Stomach smooth muscle (tissue), 2 donors: ENCODE measurements at regions not wholly inside any gene's neighbourhood (a gene's known extent, or its start where the extent isn't known, plus 50 kb on each side); places are given as distances from the start of the nearest gene placed in this dataset.

Experiments used
- H3K27ac ChIP-seq: one replicate; pipeline ENCODE4 v1.7.0; 2013; ENCODE audit warnings: mild to moderate bottlenecking, low read length, inconsistent platforms
- H3K27me3 ChIP-seq, 2 donors: one replicate each; pipeline ENCODE4 v1.7.0; 2013; ENCODE audit warnings: low read length in 2 of 2; ENCODE audit not compliant: insufficient read depth in 2 of 2, control insufficient read depth in 1 of 2
- H3K36me3 ChIP-seq, 2 donors: one replicate each; pipeline ENCODE4 v1.7.0; 2013; ENCODE audit warnings: low read length in 2 of 2; ENCODE audit not compliant: control insufficient read depth in 2 of 2, insufficient read depth in 2 of 2
- H3K4me1 ChIP-seq: one replicate; pipeline ENCODE4 v1.7.0; 2013; ENCODE audit warnings: low read length; ENCODE audit not compliant: control insufficient read depth, insufficient read depth
- H3K4me3 ChIP-seq, 2 donors: one replicate each; pipeline ENCODE4 v1.7.0; 2013; ENCODE audit warnings: low read length in 2 of 2
- H3K9ac ChIP-seq, 2 donors: one replicate each; pipeline ENCODE4 v1.7.0; 2013; ENCODE audit warnings: low read length in 2 of 2, mild to moderate bottlenecking in 1 of 2
- H3K9me3 ChIP-seq, 2 donors: one replicate each; pipeline ENCODE4 v1.7.0; 2013; ENCODE audit warnings: low read length in 2 of 2; ENCODE audit not compliant: control insufficient read depth in 2 of 2
- donor health status: healthy.
- donor health status: Pancreatic carcinoma.

DNA sequence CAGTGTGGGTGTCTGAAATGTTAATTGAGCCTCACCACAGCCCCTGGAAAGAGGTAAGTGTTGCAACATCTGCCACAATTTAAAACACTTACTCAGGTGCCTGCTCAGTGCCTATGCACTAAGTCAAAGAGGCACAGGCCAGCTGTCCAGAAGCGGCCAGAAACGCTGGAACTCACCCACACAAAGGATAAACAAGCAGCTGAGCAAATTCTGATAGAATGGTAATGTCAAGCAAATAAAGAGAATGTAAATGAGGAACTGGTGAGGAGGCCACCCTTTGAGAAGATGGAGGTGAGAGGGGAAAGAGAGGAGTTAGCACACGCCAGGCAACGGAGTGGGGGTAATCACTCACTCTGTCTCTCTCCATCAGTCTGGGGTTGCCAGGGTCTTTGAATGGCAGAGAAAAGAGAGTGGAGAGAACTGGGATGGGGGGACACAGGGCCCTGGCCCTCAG lies 67.7 kb upstream of the SERP2 start:
- Histone ChIP-seq H3K36me3 (no peaks in the 10 kb centered on the region), H3K27me3 (no peaks in the 10 kb centered on the region), H3K9ac (peak overlapping the region; percentile 15 to 69), H3K4me1 (peaks cover 78% of the 10 kb centered on the region), H3K9me3 (no peaks in the 10 kb centered on the region), H3K4me3 (peak overlapping the region in 1 of 2 donors; percentile 29), H3K27ac (peak overlapping the region; percentile 97)

DNA sequence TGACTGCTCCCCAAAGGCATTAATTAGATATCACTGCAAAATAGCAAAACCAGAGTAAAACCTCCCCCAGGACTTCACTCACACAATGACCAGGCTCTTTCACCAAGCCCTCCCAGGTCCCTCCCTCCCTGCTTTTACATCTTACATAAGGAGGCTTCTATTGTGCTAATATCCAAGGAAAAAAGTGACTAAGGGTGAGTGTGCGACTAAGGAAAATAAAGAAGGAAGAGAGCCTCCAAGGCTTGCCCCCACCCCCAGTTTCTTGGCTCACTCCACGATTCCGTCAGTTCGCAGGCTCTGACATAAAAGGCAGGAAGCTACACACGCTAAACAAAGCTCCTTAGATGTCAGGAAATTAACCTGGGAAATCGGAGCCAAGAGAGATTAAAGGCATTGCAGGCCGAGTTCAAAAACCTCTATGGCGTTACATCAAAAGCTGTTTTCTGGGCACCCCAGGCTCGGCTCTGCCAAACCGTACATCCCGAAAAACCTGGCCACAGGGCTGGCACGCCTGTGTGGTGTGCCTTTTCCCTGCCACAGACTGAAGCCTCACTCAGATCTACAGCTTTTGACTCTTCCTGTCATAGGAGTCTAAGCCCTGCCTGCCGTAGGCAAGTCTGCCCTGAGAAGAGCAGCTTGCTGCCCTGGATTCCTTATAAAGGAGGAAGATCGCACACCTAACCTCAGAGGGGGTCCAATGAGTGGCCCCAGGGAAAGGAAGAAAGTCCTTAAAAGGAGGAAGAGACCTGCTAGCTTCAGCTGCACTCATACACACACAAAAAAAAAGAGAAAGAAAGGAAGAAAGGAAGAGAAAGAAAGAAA lies 67.0 kb upstream of the SERP2 start:
- H3K4me3 ChIP-seq, result peak overlapping the region; percentile 16 to 52
- H3K27ac ChIP-seq, result peak overlapping the region; percentile 97
- H3K9me3 ChIP-seq, result no peaks in the 10 kb centered on the region
- peak overlapping the region; percentile 73 to 83 for H3K9ac ChIP-seq
- H3K27me3 ChIP-seq, result no peaks in the 10 kb centered on the region
- H3K4me1 ChIP-seq, result peaks cover 78% of the 10 kb centered on the region
- H3K36me3 ChIP-seq, result no peaks in the 10 kb centered on the region

DNA sequence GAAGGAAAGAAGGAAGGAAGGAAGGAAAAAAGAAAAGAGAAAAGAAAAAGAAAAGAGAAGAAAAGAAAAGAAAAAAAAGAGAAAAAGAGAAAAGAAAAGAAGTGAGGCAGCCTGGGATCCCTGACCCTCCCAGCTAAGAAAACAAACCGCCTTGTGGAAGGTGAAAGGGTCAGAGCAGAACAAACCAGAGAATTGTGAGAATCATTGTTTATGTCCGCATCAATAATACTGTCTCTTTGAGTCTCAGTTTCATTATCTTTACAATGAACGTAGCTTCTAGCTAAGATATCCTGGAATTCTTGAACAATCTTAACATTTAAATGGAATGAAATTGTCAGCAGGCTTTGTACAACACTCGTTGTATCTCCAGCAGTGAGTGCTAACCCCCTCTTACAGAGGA lies 66.4 kb upstream of the SERP2 start:
- no peak overlapping the region for H3K4me3 ChIP-seq
- H3K4me1 ChIP-seq, result peaks cover 71% of the 10 kb centered on the region
- peak overlapping the region; percentile 97 for H3K27ac ChIP-seq
- no peaks in the 10 kb centered on the region for H3K9me3 ChIP-seq
- peak overlapping the region; percentile 73 to 83 for H3K9ac ChIP-seq
- H3K27me3 ChIP-seq, result no peaks in the 10 kb centered on the region
- H3K36me3 ChIP-seq, result no peaks in the 10 kb centered on the region

DNA sequence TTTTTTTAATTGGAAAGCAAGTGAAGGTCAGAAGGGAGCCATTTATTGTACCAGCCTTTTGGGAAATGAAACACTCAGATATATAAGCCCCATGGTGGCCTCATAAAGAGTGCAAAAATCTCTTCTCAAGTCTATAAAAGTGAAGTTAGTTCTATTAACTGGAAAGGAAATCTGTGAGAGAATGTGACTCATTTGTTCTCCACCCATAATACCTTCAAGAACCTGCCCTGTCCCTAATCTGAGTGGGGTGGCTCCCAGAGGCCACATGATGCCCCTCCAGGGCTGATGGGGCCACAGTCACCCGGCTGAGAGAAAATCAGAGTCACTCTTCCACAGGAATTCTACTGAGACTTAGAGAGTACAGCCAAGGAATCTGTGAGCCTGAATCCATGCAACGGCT lies 65.8 kb upstream of the SERP2 start:
- Histone ChIP-seq H3K4me1 (peaks cover 66% of the 10 kb centered on the region), H3K4me3 (no peak overlapping the region), H3K36me3 (no peaks in the 10 kb centered on the region), H3K27ac (peak overlapping the region; percentile 97), H3K27me3 (no peaks in the 10 kb centered on the region), H3K9me3 (no peaks in the 10 kb centered on the region), H3K9ac (no peak overlapping the region)

DNA sequence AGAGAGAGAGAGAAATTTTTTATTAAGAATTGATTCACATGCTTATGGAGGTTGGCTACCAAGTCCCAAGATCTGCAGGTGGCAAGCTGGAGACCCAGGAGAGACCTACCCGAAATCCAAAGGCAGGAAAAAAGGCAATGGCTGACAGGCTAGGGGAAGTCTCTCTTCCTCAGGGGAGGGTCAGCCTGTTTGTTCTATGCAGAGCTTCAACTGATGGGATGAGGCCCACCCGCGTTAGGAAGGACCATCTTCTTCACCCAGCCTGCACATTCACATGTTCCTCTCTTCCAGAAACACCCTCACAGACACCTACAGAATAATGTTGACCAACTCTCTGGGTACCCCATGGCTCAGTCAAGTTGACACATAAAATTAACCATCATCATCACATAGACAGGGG lies 65.3 kb upstream of the SERP2 start:
- Histone ChIP-seq H3K36me3 (no peaks in the 10 kb centered on the region), H3K9ac (no peak overlapping the region), H3K27ac (peak overlapping the region; percentile 97), H3K9me3 (no peaks in the 10 kb centered on the region), H3K27me3 (no peaks in the 10 kb centered on the region), H3K4me1 (peaks cover 61% of the 10 kb centered on the region), H3K4me3 (no peak overlapping the region)

DNA sequence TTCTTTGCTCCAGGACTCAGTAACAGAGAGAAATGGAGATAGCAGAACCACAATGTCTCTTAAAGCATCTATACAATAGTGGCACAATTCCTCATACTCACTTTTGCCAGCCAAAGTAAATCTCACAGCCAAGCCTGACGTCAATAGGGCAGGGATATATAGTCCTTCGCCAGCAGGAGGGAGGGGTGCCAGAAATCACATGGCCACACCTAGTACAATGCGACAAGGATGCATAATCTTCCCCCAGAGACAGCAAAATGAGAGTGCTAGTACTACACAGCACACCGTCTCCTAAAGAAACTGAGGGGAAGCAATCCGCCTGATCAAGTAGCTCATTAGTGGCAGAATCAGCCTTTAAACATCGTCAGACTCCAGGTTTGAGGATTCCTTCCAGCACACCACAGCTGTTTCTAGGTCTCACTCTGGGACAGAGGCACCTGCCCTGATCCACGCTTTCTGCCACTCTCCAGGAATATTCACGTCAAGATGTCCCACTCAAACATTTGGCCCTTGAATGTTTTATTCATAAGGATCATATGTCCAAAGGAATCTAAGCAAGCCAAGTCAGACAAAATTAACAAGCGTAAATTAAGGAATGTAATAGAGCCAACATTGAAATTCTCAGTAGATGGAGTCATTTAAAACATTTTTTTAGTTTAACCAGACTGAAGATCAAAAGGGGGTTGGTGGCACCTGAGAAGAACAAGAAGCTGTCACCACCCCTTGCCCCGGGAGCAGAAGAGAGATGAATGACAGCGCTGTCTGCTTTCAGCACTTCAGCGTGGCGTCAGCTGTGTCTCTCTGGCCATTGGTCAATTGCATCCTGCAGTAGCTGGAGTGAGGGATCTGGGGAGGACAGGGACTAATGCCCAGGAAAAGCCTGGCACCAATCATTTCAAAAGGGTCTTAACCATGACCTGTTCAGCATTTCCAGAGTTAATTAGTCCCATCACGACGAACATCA lies 63.5 kb upstream of the SERP2 start:
- H3K9me3 ChIP-seq, result no peaks in the 10 kb centered on the region
- no peaks in the 10 kb centered on the region for H3K36me3 ChIP-seq
- peak overlapping the region; percentile 97 for H3K27ac ChIP-seq
- H3K9ac ChIP-seq, result no peak overlapping the region
- H3K4me3 ChIP-seq, result no peak overlapping the region
- peaks cover 43% of the 10 kb centered on the region for H3K4me1 ChIP-seq
- H3K27me3 ChIP-seq, result no peaks in the 10 kb centered on the region

DNA sequence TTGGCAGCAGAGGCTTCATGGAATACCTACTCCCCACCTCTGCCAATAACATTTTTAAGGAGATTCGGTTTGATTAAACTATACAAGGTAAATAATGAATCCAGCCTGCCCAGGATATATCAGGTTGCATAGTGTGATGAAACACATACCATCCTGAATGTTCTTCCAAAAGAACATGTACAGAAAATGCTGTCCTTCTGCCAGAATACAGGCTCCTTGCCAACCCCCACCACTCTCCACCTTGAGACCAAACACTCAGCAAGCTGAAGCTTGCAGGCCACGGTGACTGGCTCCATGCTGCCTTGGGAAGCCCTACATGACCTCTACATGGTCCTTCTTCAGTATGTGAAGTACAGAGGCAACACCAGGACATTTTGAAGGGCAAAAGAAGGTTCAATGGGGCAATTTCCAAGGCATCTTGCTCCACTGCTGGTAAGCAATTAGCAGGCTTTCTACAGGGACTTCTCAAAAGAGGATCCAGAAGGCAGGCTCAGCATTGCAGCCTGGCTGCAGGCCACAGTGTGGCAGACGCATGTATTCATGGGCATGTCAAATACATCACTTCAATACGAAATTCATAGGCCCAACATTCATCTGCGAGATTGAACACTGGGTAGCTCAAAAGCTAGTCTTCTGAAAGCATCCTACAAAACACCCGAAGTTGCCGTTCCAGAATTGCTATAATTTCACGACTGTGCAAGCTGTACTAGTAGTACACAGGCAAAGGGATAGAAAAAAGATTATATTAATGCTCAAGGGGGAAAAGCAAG lies 62.4 kb upstream of the SERP2 start:
- Histone ChIP-seq H3K9ac (no peak overlapping the region), H3K4me3 (no peak overlapping the region), H3K4me1 (peaks cover 32% of the 10 kb centered on the region), H3K27ac (peak overlapping the region; percentile 97), H3K27me3 (no peaks in the 10 kb centered on the region), H3K9me3 (no peaks in the 10 kb centered on the region), H3K36me3 (no peaks in the 10 kb centered on the region)

DNA sequence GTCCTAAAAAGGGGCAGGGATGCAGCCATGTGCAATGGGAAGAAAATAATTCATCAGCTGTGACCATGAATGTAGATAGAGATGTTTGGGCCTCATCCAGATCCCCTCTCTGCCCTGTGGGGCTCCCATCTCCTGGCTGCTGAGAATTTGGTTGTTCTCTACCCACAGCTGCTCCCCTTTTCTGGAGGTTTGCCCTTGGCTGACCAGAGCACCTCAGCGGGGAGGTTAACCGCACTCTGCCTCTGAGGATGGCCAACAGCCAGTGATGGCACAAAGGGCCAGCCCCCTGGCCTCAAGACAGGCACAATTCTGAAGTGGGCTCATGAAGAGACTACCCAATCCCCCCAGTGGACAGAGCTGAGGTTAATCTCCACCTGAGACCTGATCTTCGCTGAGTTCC lies 61.5 kb upstream of the SERP2 start:
- H3K9me3 ChIP-seq, result no peaks in the 10 kb centered on the region
- no peak overlapping the region for H3K27ac ChIP-seq
- H3K4me3 ChIP-seq, result no peak overlapping the region
- peaks cover 24% of the 10 kb centered on the region for H3K4me1 ChIP-seq
- H3K27me3 ChIP-seq, result no peaks in the 10 kb centered on the region
- H3K9ac ChIP-seq, result no peak overlapping the region
- no peaks in the 10 kb centered on the region for H3K36me3 ChIP-seq

DNA sequence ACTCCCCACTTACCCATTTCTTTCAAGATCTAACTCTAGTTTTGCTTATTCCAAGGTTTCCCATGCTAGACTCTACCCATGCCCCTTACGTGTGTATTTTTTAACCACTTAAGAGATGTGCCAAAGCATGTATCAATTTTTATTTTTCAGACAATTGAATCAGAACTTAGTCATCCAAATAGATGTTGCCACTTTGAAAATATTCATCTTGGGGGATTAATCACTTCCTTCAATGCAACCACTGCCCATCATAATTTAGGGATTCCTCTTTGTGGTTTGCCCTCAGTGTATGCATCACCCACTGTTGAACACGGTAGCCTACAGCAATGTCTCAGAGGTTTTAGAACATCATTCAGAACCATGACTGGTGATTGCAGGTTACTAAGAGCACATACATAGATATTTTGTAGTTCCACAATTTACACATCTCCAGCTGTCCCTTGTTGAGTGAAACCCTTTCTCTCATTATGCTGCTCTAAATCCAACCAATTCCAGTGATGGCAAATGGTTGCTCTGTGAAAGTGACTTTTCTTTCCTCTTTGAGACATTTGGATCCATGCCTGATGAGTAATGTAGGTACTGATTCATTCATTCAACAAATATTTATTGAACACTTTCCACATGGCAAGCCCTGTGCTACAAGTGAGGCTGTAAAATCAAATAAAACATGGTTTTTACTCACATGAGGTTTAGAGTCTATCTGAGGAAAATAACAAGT lies 60.6 kb upstream of the SERP2 start:
- H3K9ac ChIP-seq, result no peak overlapping the region
- no peaks in the 10 kb centered on the region for H3K9me3 ChIP-seq
- H3K4me1 ChIP-seq, result peaks cover 24% of the 10 kb centered on the region
- H3K27me3 ChIP-seq, result no peaks in the 10 kb centered on the region
- H3K27ac ChIP-seq, result no peak overlapping the region
- no peak overlapping the region for H3K4me3 ChIP-seq
- H3K36me3 ChIP-seq, result no peaks in the 10 kb centered on the region

- no peaks in the 10 kb centered on the region for H3K36me3 ChIP-seq
- no peaks in the 10 kb centered on the region for H3K27me3 ChIP-seq
- H3K9me3 ChIP-seq, result no peaks in the 10 kb centered on the region
- no peak overlapping the region for H3K4me3 ChIP-seq
- no peak overlapping the region for H3K27ac ChIP-seq
- H3K4me1 ChIP-seq, result peaks cover 22% of the 10 kb centered on the region
- H3K9ac ChIP-seq, result no peak overlapping the region
These were observed 60.0 kb upstream of the SERP2 start for GRCh38 chr13:44313674-44314073.
